A549 (cell line): ENCODE measurements at regions not wholly inside any gene's neighbourhood (a gene's known extent, or its start where the extent isn't known, plus 50 kb on each side); places are given as distances from the start of the nearest gene placed in this dataset.

Experiments used
- ATAC-seq, 2 experiments: fragments of 200-7000 bp in 1 of 2; fragments of >200 bp in 1 of 2; cut with Nextera tagmentation in 1 of 2; cut with Tn5 transposase in 1 of 2; 3 replicates each; pipeline versions ENCODE4 v1.8.0 to v1.9.1; 2018 to 2020; ENCODE audit warnings: mild to moderate bottlenecking in 1 of 2, moderate library complexity in 1 of 2
- CTCF ChIA-PET: fragments of 300-600 bp; sonication (Branson Sonifier 250); formaldehyde crosslinking; extraction: SDS; loops from one replicate; lab custom pipeline; 2021; ENCODE audit warnings: antibody characterized with exemption, inconsistent platforms; lab: Yijun Ruan, JAX
- POLR2A ChIA-PET: fragments of 350-600 bp; formaldehyde crosslinking; extraction: SDS; loops from one replicate; lab custom pipeline; 2021; ENCODE audit warnings: antibody characterized with exemption, inconsistent platforms; lab: Yijun Ruan, JAX
- DNase-seq, 2 experiments: peaks; one replicate each; pipeline versions ENCODE4 v3.0.0 to v3.0.0-alpha.2; 2011 to 2016; ENCODE audit warnings: low read depth in 1 of 2, low spot score in 1 of 2
- FAIRE-seq: peaks from 2 replicates; lab custom pipeline; 2011; peaks lifted over from hg19 to GRCh38; lab: Jason Lieb, UNC
- H3K27ac ChIP-seq, 2 experiments: fragments of >200 bp; sonication (Bioruptor Twin); formaldehyde crosslinking; 3 replicates each; pipeline ENCODE4 v1.5.1; 2016 to 2017
- H3K4me1 ChIP-seq: fragments of >200 bp; sonication (Bioruptor Twin); formaldehyde crosslinking; 3 replicates; pipeline ENCODE4 v1.6.1; 2016
- H3K4me2 ChIP-seq: fragments of >200 bp; sonication (Bioruptor Twin); formaldehyde crosslinking; 3 replicates; pipeline ENCODE4 v1.6.1; 2016
- H3K4me3 ChIP-seq: fragments of >200 bp; sonication (Bioruptor Twin); formaldehyde crosslinking; 3 replicates; pipeline ENCODE4 v1.5.1; 2016
- H3K9me3 ChIP-seq: fragments of >200 bp; sonication (Bioruptor Twin); formaldehyde crosslinking; 3 replicates; pipeline ENCODE4 v1.6.1; 2016
- CEBPB ChIP-seq, 2 experiments: fragments of >200 bp in 1 of 2; sonication (Bioruptor Twin) in 1 of 2; formaldehyde crosslinking in 1 of 2; IDR thresholded peaks; 2 replicates each; pipeline ENCODE4 v1.6.1; 2012 to 2016
- CHD2 ChIP-seq: fragments of 150-350 bp; IDR thresholded peaks from 2 replicates; pipeline ENCODE4 v1.6.1; 2014; ENCODE audit warnings: low read length; ENCODE audit not compliant: partially characterized antibody
- CTCF ChIP-seq: fragments of >200 bp; sonication (Bioruptor Twin); formaldehyde crosslinking; IDR thresholded peaks from 3 replicates; pipeline ENCODE4 v1.5.1; 2016
- EHF ChIP-seq: fragments of 250-450 bp; sonication (Bioruptor Pico); IDR thresholded peaks from 2 replicates; pipeline ENCODE4 v1.5.0; 2020; ENCODE audit warnings: mild to moderate bottlenecking
- FOSB ChIP-seq: fragments of 250-450 bp; sonication (Bioruptor Pico); IDR thresholded peaks from 2 replicates; pipeline ENCODE4 v1.5.0; 2020; ENCODE audit warnings: mild to moderate bottlenecking, moderate library complexity
- HOXA7 ChIP-seq: fragments of 250-450 bp; sonication (Bioruptor Pico); IDR thresholded peaks from 2 replicates; pipeline ENCODE4 v1.5.0; 2020; ENCODE audit warnings: mild to moderate bottlenecking, moderate library complexity
- HOXB13 ChIP-seq: fragments of 250-450 bp; sonication (Bioruptor Pico); IDR thresholded peaks from 2 replicates; pipeline ENCODE4 v1.5.0; 2020; ENCODE audit warnings: low read depth, mild to moderate bottlenecking, moderate library complexity
- JUN ChIP-seq, 2 experiments: fragments of >200 bp; sonication (Bioruptor Twin); formaldehyde crosslinking; IDR thresholded peaks; 2 replicates in 1 of 2; 3 replicates in 1 of 2; pipeline ENCODE4 v1.6.1; 2016 to 2017
- JUNB ChIP-seq: fragments of >200 bp; sonication (Bioruptor Twin); formaldehyde crosslinking; IDR thresholded peaks from 2 replicates; pipeline ENCODE4 v1.6.1; 2016
- NFE2L2 ChIP-seq: fragments of 150-350 bp; conservative IDR thresholded peaks from 2 replicates; pipeline ENCODE4 v1.6.1; 2014; ENCODE audit warnings: low read length
- NPAS2 ChIP-seq: fragments of 250-450 bp; sonication (Bioruptor Pico); IDR thresholded peaks from 2 replicates; pipeline ENCODE4 v1.8.0; 2022; ENCODE audit warnings: mild to moderate bottlenecking, moderate library complexity, borderline replicate concordance
- POLR2A ChIP-seq: IDR thresholded peaks from 2 replicates; pipeline ENCODE4 v1.6.1; 2012; ENCODE audit warnings: mild to moderate bottlenecking, low read length
- RAD21 ChIP-seq, 2 experiments: fragments of >200 bp in 1 of 2; sonication (Bioruptor Twin) in 1 of 2; formaldehyde crosslinking in 1 of 2; IDR thresholded peaks in 1 of 2; conservative IDR thresholded peaks in 1 of 2; 2 replicates in 1 of 2; 3 replicates in 1 of 2; pipeline ENCODE4 v1.6.1; 2012 to 2018; ENCODE audit warnings: inconsistent platforms in 1 of 2
- RFX5 ChIP-seq: fragments of 450-650 bp; IDR thresholded peaks from 2 replicates; pipeline ENCODE4 v1.7.1; 2014; ENCODE audit warnings: antibody characterized with exemption, mild to moderate bottlenecking, moderate library complexity
- SMC3 ChIP-seq: fragments of >200 bp; sonication (Bioruptor Twin); formaldehyde crosslinking; IDR thresholded peaks from 3 replicates; pipeline ENCODE4 v1.6.1; 2018; ENCODE audit warnings: inconsistent platforms
- USF2 ChIP-seq: fragments of 450-650 bp; IDR thresholded peaks from 2 replicates; pipeline ENCODE4 v1.6.1; 2014; ENCODE audit warnings: antibody characterized with exemption
- ZFP36 ChIP-seq: fragments of 450-650 bp; IDR thresholded peaks from 2 replicates; pipeline ENCODE4 v1.6.1; 2014; ENCODE audit warnings: borderline replicate concordance; ENCODE audit not compliant: partially characterized antibody
- ZNF302 ChIP-seq: fragments of 250-450 bp; sonication (Bioruptor Pico); IDR thresholded peaks from 2 replicates; pipeline ENCODE4 v1.9.0; 2021; ENCODE audit warnings: inconsistent platforms, mild to moderate bottlenecking, moderate library complexity
- WGBS: methylation state at CpG from one replicate; pipeline ENCODE4 v1.1.6; 2017; ENCODE audit errors: missing lambda C conversion rate; 5-methylcytosine and 5-hydroxymethylcytosine counted together
- TF ChIP-seq, protein P1 (sequence below): IDR thresholded peaks from 2 replicates; pipeline ENCODE4 v1.6.1; 2012; ENCODE audit warnings: low read depth, borderline replicate concordance
- TF ChIP-seq, protein P2 (sequence below): fragments of 250-450 bp; sonication (Bioruptor Pico); IDR thresholded peaks from 2 replicates; pipeline ENCODE4 v1.5.0; 2020; ENCODE audit warnings: low read depth, mild to moderate bottlenecking, moderate library complexity
- TF ChIP-seq, protein P3 (sequence below): IDR thresholded peaks from 2 replicates; pipeline ENCODE4 v1.6.1; 2012

GRCh38 chr6:78430521-78430920 lies 436.8 kb upstream of the IRAK1BP1 start:
- no peak overlapping the region for H3K4me2 ChIP-seq
- ChIA-PET CTCF (no interaction called here), POLR2A (no interaction called here)
- H3K4me1 ChIP-seq, result no peaks in the 10 kb centered on the region
- no peak overlapping the region for H3K4me3 ChIP-seq
- FAIRE-seq (no peak), DNase-seq (no peak), ATAC-seq (no peak)
- no peak for TF ChIP-seq POLR2A
- TF ChIP-seq ZFP36, result no peak
- TF ChIP-seq CHD2, result no peak
- no peaks in the 10 kb centered on the region for H3K9me3 ChIP-seq
- no peak overlapping the region for H3K27ac ChIP-seq
- WGBS, result 0% methylated on average over 1 of the region's 1 CpG

DNA sequence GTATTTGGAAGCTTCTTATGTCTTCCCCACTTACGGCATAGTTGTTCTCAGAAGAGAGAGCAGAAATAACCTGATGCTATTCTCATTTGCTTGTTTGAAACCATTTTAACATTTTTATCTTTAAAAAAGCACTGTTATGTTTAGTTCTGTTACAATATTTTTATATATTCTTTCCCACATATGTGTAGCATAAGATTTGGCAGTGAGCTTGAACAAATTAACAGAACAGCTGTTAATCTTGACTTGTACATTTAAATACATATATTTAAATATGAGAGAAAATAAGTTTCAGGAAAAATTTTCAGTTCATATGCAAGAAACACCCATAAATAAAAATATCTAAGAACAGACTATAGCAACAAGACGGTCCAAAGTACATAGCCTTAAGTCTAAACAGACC lies 431.7 kb upstream of the IRAK1BP1 start:
- Histone ChIP-seq H3K9me3 (no peaks in the 10 kb centered on the region), H3K27ac (no peak overlapping the region), H3K4me1 (no peaks in the 10 kb centered on the region), H3K4me3 (no peak overlapping the region), H3K4me2 (no peak overlapping the region)
- POLR2A ChIA-PET, result no interaction called here
- no peak for FAIRE-seq
- WGBS, result 62% methylated on average over 2 of the region's 2 CpGs
- ATAC-seq, result no peak
- CTCF ChIA-PET, result interaction anchor here (1.4 kb wide), 1 partner anchor 374 kb away, joined by 6 read pairs; no protein-coding TSS in a partner anchor
- TF ChIP-seq FOSB (CRISPR knock-in tag) (no peak), JUN (IDR thresholded peaks at IDR 0.05) (no peak), SMC3 (no peak), NPAS2 (no peak), RFX5 (no peak), HOXB13 (no peak)
- TF ChIP-seq, protein P1, sequence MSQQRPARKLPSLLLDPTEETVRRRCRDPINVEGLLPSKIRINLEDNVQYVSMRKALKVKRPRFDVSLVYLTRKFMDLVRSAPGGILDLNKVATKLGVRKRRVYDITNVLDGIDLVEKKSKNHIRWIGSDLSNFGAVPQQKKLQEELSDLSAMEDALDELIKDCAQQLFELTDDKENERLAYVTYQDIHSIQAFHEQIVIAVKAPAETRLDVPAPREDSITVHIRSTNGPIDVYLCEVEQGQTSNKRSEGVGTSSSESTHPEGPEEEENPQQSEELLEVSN, result no peak
- DNase-seq, result no peak

DNA sequence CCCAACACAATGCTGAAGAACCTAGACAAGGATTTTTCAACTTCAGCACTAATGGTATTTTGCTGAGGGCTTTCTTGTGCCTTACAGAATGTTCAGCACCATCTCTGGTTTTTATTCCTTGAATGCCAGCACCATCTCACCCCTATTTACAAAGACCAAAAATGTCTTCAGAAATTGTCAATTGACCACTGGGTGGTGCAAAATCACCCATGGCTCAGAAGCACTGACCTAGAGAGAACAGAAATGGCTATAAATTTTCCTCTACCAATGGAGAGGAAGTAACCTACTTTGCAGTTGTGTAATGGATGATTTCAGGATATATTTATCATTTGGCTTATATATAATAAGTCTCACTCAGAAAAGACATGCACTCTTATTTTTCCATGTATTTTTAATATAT lies 431.0 kb upstream of the IRAK1BP1 start:
- TF ChIP-seq SMC3 (peak; percentile 37; the same call in 1 of the 3 replicates), RAD21 (conservative IDR thresholded peaks at IDR 0.05 in 1 of 2, IDR thresholded peaks at IDR 0.05 in 1 of 2) (0 out of 5 replicates have a peak, but pooled peaks of 1 of the 2 experiments have one; percentile 20), JUNB (no peak), CTCF (peak; percentile 21; the same call in 2 of the 3 replicates)
- ATAC-seq, result peak in 1 of 2 experiments; percentile 44; a peak in 1 of 6 replicates
- Histone ChIP-seq H3K4me2 (no peak overlapping the region), H3K4me1 (no peaks in the 10 kb centered on the region), H3K9me3 (no peaks in the 10 kb centered on the region), H3K4me3 (no peak overlapping the region), H3K27ac (no peak overlapping the region)
- no peak for FAIRE-seq
- ChIA-PET POLR2A (no interaction called here), CTCF (interaction anchor here (1.4 kb wide), 1 partner anchor 374 kb away, joined by 6 read pairs; no protein-coding TSS in a partner anchor)
- DNase-seq, result peak in 1 of 2 experiments; percentile 10

DNA sequence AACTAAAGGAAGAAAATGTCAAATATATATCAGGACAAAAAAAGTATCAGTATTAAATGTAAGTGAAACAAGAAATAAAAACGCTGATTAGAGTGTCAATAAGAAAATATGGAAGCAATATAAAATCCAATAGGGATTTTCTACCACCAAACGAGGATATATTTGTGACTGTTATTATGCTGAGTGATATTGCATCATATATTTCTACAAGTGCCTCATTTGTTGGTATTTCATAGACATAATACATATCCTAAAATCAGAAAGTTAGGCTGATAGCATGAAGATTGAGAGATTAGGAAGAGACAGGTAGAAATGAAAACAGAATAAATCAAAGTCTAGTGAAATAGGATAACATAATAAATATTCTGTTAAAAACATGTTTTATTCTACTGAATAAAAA lies 429.2 kb upstream of the IRAK1BP1 start:
- no peak for TF ChIP-seq NFE2L2
- no peak overlapping the region for H3K27ac ChIP-seq
- ChIA-PET CTCF (no interaction called here), POLR2A (no interaction called here)
- ATAC-seq (no peak), DNase-seq (no peak), FAIRE-seq (no peak)
- H3K4me3 ChIP-seq, result no peak overlapping the region
- WGBS, result 9% methylated on average over 2 of the region's 2 CpGs
- H3K9me3 ChIP-seq, result no peaks in the 10 kb centered on the region
- no peaks in the 10 kb centered on the region for H3K4me1 ChIP-seq
- no peak overlapping the region for H3K4me2 ChIP-seq

- Histone ChIP-seq H3K4me1 (no peaks in the 10 kb centered on the region), H3K9me3 (no peaks in the 10 kb centered on the region), H3K4me2 (no peak overlapping the region), H3K27ac (no peak overlapping the region), H3K4me3 (no peak overlapping the region)
- whole genome bisulfite sequencing, result 53% methylated on average over 3 of the region's 3 CpGs
- ChIA-PET POLR2A (no interaction called here), CTCF (no interaction called here)
- no peak for FAIRE-seq
- ATAC-seq, result no peak
- no peak for DNase-seq
- TF ChIP-seq JUNB, result no peak
- TF ChIP-seq EHF (CRISPR knock-in tag), result no peak
- no peak for TF ChIP-seq HOXA7
- TF ChIP-seq ZNF302 (CRISPR knock-in tag), result no peak
- no peak for TF ChIP-seq CEBPB (IDR thresholded peaks at IDR 0.05)
- TF ChIP-seq, protein P2, sequence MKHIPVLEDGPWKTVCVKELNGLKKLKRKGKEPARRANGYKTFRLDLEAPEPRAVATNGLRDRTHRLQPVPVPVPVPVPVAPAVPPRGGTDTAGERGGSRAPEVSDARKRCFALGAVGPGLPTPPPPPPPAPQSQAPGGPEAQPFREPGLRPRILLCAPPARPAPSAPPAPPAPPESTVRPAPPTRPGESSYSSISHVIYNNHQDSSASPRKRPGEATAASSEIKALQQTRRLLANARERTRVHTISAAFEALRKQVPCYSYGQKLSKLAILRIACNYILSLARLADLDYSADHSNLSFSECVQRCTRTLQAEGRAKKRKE (CRISPR knock-in tag), result no peak
- TF ChIP-seq, protein P3, sequence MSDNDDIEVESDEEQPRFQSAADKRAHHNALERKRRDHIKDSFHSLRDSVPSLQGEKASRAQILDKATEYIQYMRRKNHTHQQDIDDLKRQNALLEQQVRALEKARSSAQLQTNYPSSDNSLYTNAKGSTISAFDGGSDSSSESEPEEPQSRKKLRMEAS, result no peak
- no peak for TF ChIP-seq USF2
These were observed 406.6 kb upstream of the IRAK1BP1 start for GRCh38 chr6:78460711-78461110.
